Kidney (tissue), 13 donors: ENCODE measurements at regions not wholly inside any gene's neighbourhood (a gene's known extent, or its start where the extent isn't known, plus 50 kb on each side); places are given as distances from the start of the nearest gene placed in this dataset.

Experiments
- DNase-seq, 5 donors: peaks; one replicate each; pipeline ENCODE4 v3.0.0-alpha.2; 2013 to 2020
- FAIRE-seq: peaks from 2 replicates; lab custom pipeline; 2012; peaks lifted over from hg19 to GRCh38; lab: Jason Lieb, UNC
- H3K27ac ChIP-seq, 2 donors: one replicate each; pipeline ENCODE4 v1.7.0; 2013; ENCODE audit warnings: low read depth in 2 of 2, low read length in 2 of 2, inconsistent platforms in 1 of 2
- H3K27me3 ChIP-seq: one replicate; pipeline ENCODE4 v1.7.1; 2013; ENCODE audit warnings: low read length, inconsistent platforms; ENCODE audit not compliant: control insufficient read depth, insufficient read depth
- H3K36me3 ChIP-seq, 3 donors: one replicate each; pipeline versions ENCODE4 v1.7.0 to v1.7.1; 2013; ENCODE audit warnings: low read length in 3 of 3, control low read depth in 1 of 3, inconsistent platforms in 1 of 3; ENCODE audit not compliant: insufficient read depth in 3 of 3, control insufficient read depth in 2 of 3
- H3K4me1 ChIP-seq, 3 donors: one replicate each; pipeline versions ENCODE4 v1.7.0 to v1.7.1; 2013; ENCODE audit warnings: low read length in 3 of 3, inconsistent platforms in 1 of 3, low read depth in 1 of 3; ENCODE audit not compliant: control insufficient read depth in 2 of 3, insufficient read depth in 2 of 3
- H3K4me3 ChIP-seq, 3 donors: one replicate each; pipeline versions ENCODE4 v1.7.0 to v1.8.1; 2013; ENCODE audit warnings: low read length in 3 of 3, control low read depth in 1 of 3, inconsistent platforms in 1 of 3
- H3K9ac ChIP-seq, 3 donors: one replicate each; pipeline versions ENCODE4 v1.7.0 to v1.7.1; 2013; ENCODE audit warnings: low read length in 3 of 3, control low read depth in 1 of 3, inconsistent platforms in 1 of 3
- H3K9me3 ChIP-seq, 3 donors: one replicate each; pipeline versions ENCODE4 v1.7.0 to v1.7.1; 2013; ENCODE audit warnings: low read length in 3 of 3, control low read depth in 1 of 3, inconsistent platforms in 1 of 3; ENCODE audit not compliant: control insufficient read depth in 2 of 3, insufficient read depth in 1 of 3
- intact Hi-C: fragments of 100-400 bp; cut with DNase I; formaldehyde crosslinking; loops from one replicate; pipeline ENCODE4 v1.11.1; 2022
- TF ChIP-seq, protein P1 (sequence below): IDR thresholded peaks from 3 replicates; pipeline ENCODE4 v1.5.1; 2012; ENCODE audit warnings: mild to moderate bottlenecking, moderate library complexity, borderline replicate concordance; ENCODE audit not compliant: insufficient read depth; ENCODE audit errors: extremely low read depth
- donor health status: control.
- donor health status: control.
- donor health status: control.
- donor health status: control.
- donor health status: control.
- donor health status: DM: yes; HTN: yes; CAD: no.
- donor health status: Normal renal cell carcinoma (clear cell type).

DNA sequence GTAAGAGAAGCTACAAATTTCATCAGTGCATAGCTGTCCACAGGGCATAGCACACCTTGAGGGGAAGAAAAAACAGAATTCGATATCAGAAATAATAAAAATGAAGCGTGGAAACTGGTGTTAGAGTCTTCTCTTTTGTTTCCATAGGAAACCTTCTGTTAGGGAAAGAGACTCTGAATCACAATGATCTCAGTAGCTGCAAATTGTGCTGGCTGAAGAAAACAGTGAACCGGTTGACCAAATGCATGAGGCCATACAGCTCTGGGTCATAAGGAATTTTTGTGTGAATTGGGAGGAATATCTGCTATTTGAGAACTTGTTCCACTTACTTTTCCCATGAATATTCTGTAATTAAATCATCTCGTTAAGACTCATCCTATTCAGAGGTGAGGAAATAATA lies 580.2 kb upstream of the NECTIN3 start:
- Histone ChIP-seq H3K9ac (no peak overlapping the region), H3K27me3 (no peaks in the 10 kb centered on the region), H3K9me3 (peaks cover 0 to 14% (median 0%) of the 10 kb centered on the region in 3 donors), H3K4me1 (no peaks in the 10 kb centered on the region), H3K27ac (no peak overlapping the region), H3K36me3 (no peaks in the 10 kb centered on the region), H3K4me3 (no peak overlapping the region)
- TF ChIP-seq, protein P1, sequence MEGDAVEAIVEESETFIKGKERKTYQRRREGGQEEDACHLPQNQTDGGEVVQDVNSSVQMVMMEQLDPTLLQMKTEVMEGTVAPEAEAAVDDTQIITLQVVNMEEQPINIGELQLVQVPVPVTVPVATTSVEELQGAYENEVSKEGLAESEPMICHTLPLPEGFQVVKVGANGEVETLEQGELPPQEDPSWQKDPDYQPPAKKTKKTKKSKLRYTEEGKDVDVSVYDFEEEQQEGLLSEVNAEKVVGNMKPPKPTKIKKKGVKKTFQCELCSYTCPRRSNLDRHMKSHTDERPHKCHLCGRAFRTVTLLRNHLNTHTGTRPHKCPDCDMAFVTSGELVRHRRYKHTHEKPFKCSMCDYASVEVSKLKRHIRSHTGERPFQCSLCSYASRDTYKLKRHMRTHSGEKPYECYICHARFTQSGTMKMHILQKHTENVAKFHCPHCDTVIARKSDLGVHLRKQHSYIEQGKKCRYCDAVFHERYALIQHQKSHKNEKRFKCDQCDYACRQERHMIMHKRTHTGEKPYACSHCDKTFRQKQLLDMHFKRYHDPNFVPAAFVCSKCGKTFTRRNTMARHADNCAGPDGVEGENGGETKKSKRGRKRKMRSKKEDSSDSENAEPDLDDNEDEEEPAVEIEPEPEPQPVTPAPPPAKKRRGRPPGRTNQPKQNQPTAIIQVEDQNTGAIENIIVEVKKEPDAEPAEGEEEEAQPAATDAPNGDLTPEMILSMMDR: no peak
- DNase-seq: no peak
- no peak for FAIRE-seq
- intact Hi-C loops: no loop called here

DNA sequence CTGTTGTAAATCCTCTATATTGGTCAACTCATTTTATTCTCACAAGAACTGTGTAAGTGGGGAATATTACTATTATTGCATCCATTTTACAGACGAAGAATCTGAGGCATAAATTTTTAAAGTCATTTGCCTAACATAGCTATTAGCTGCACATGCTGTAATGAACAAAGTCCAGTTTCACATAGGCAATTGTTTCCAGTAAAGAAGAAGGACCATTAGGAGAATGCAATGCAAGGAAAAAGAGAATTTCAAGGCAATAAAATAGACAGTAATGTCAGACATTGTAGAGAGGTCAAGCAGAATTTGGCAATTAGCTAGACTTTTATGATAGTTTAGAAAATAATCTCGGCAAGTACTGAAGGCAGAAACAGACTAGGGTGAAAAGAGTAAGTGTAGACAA lies 578.7 kb upstream of the NECTIN3 start:
- intact Hi-C loops: no loop called here

DNA sequence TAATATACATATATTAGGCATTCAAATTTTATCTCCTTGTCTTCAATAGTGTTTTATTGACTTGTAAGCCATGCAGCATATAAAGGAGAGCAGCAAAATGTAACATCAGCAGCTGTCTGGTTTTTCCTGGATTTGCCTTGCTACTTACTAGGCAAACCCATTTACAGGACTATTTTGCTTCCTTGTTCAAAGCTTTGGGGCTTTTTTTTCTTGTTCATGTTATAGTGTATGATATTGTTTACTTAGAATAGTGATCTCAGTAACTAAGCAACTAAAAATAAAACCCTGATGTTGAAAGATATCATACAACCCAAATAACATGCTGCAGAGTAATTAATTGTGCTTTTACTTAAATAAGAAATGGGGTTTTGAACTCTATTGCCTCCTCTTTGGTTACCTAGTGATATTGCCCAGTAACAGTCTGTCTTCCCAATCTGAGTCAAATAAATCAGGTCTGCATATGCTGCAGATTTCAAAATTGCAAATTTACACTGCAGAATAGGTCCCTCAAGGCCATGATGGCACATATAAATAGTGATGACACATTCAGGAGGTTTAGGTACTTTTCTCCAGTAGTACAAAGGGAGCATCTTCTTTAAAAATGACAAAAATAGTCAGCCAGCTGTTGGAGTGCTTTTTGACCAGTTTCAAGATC lies 578.1 kb upstream of the NECTIN3 start:
- no peaks in the 10 kb centered on the region for H3K27me3 ChIP-seq
- TF ChIP-seq, protein P1: no peak
- no peak overlapping the region for H3K9ac ChIP-seq
- intact Hi-C loops: no loop called here
- no peaks in the 10 kb centered on the region for H3K4me1 ChIP-seq
- no peak overlapping the region for H3K4me3 ChIP-seq
- H3K36me3 ChIP-seq: no peaks in the 10 kb centered on the region
- FAIRE-seq: no peak
- no peaks in the 10 kb centered on the region for H3K9me3 ChIP-seq
- no peak overlapping the region for H3K27ac ChIP-seq
- DNase-seq: no peak

More for the DNA sequence above, 578.7 kb upstream of the NECTIN3 start:
- Histone ChIP-seq H3K36me3 (no peaks in the 10 kb centered on the region), H3K27me3 (no peaks in the 10 kb centered on the region), H3K27ac (no peak overlapping the region), H3K9ac (no peak overlapping the region), H3K4me1 (no peaks in the 10 kb centered on the region), H3K4me3 (no peak overlapping the region), H3K9me3 (peaks cover 0 to under 1% (median 0%) of the 10 kb centered on the region in 3 donors)
- DNase-seq (no peak), FAIRE-seq (no peak)
- TF ChIP-seq, protein P1: no peak

DNA sequence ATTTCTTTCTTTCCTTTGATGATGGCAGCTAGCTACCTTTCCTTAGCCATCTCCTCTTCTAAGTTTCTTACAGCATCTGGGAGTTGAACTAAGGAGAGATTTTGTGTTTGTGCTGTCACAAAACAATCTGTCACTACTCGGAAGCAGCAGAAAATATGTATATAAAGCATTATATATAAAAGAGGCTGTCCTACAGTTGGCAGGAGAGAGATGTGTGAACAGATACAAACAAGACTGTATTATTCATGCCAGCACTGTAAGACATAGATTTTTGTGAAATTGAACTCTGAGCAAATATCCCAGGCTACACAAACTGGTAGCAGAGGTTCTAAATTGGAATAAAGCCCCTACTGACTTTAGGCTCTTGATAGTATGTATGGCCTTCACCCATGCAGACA lies 577.5 kb upstream of the NECTIN3 start:
- no peak for DNase-seq
- Histone ChIP-seq H3K9ac (no peak overlapping the region), H3K27ac (no peak overlapping the region), H3K4me1 (no peaks in the 10 kb centered on the region), H3K9me3 (no peaks in the 10 kb centered on the region), H3K27me3 (no peaks in the 10 kb centered on the region), H3K36me3 (no peaks in the 10 kb centered on the region), H3K4me3 (no peak overlapping the region)
- intact Hi-C loops: no loop called here
- no peak for FAIRE-seq
- TF ChIP-seq, protein P1: no peak
